ENCODE measurements at regions not wholly inside any gene's neighbourhood (a gene's known extent, or its start where the extent isn't known, plus 50 kb on each side); places are given as distances from the start of the nearest gene placed in this dataset.

- no peaks in the 10 kb centered on the region for H3K36me3 Mint-ChIP-seq (ENCODE audit: low read depth)
- H3K27me3 Mint-ChIP-seq (ENCODE audit: low read depth), result no peaks in the 10 kb centered on the region
- no peaks in the 10 kb centered on the region for H3K9me3 Mint-ChIP-seq
- no peaks in the 10 kb centered on the region for H3K4me1 Mint-ChIP-seq (ENCODE audit: low read depth)
- no peak for DNase-seq (ENCODE audit: low spot score)
- H3K4me3 Mint-ChIP-seq, result no peak overlapping the region
- H3K27ac Mint-ChIP-seq, result no peak overlapping the region
These were observed 57.7 kb upstream of the ZC3H11B start for GRCh38 chr1:219670426-219671149.

DNA sequence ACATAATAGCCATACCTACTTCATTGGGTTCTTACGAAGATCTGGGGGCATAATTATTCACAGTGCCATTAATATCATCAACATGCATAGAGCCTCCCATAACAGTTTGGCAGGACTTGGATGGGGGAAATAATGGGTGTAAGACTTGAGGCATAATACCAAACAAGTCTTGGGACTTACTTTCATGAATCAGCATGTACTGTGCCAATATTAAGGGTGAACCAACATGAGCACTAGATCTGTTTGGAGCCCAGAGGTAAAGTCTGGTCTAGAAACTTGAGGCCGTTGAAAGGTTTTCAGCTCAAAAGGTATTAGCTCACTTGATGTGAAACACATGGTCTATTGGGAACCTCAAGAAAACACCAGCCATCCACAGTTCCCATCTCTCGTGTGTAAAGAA lies 56.7 kb upstream of the ZC3H11B start:
- no peaks in the 10 kb centered on the region for H3K27me3 Mint-ChIP-seq (ENCODE audit: low read depth)
- no peaks in the 10 kb centered on the region for H3K4me1 Mint-ChIP-seq (ENCODE audit: low read depth)
- no peak overlapping the region for H3K27ac Mint-ChIP-seq
- no peaks in the 10 kb centered on the region for H3K9me3 Mint-ChIP-seq
- DNase-seq (ENCODE audit: low spot score), result no peak
- no peaks in the 10 kb centered on the region for H3K36me3 Mint-ChIP-seq (ENCODE audit: low read depth)
- no peak overlapping the region for H3K4me3 Mint-ChIP-seq

GRCh38 chr1:219669042-219669441 lies 56.1 kb upstream of the ZC3H11B start:
- Mint-ChIP-seq H3K36me3 (ENCODE audit: low read depth) (no peaks in the 10 kb centered on the region), H3K9me3 (no peaks in the 10 kb centered on the region), H3K4me3 (no peak overlapping the region), H3K27ac (no peak overlapping the region), H3K27me3 (ENCODE audit: low read depth) (no peaks in the 10 kb centered on the region), H3K4me1 (ENCODE audit: low read depth) (no peaks in the 10 kb centered on the region)
- no peak for DNase-seq (ENCODE audit: low spot score)

- Mint-ChIP-seq H3K27me3 (ENCODE audit: low read depth) (no peaks in the 10 kb centered on the region), H3K27ac (no peak overlapping the region), H3K9me3 (no peaks in the 10 kb centered on the region)
These were observed 55.5 kb upstream of the ZC3H11B start for GRCh38 chr1:219668446-219668845.

DNA sequence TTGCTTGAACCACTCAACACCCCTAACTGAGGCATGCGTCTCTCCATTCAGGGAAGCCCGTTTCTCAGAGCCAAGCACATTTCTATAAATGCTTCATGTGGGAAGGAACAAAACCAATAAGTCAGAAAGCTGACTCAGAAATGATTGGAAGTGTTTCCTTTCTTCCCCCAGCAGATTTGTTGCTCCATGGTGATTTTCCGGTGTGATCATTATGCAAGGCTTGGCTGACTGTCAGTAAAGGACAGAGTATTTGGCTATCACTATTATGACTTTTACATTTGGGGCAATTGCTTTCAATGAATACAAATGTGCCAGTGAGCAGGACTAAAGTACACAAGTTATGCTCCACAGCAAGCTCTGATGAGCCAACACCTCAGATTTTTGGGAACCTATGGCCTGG lies 53.3 kb upstream of the ZC3H11B start:
- Mint-ChIP-seq H3K4me3 (no peak overlapping the region), H3K9me3 (no peaks in the 10 kb centered on the region), H3K27me3 (ENCODE audit: low read depth) (peaks cover 2% of the 10 kb centered on the region), H3K36me3 (ENCODE audit: low read depth) (no peaks in the 10 kb centered on the region), H3K27ac (no peak overlapping the region), H3K4me1 (ENCODE audit: low read depth) (peaks cover under 1% of the 10 kb centered on the region)
- DNase-seq (ENCODE audit: low spot score), result no peak

More at GRCh38 chr1:219668446-219668845, 55.5 kb upstream of the ZC3H11B start:
- Mint-ChIP-seq H3K36me3 (ENCODE audit: low read depth) (no peaks in the 10 kb centered on the region), H3K4me3 (no peak overlapping the region), H3K4me1 (ENCODE audit: low read depth) (no peaks in the 10 kb centered on the region)
- DNase-seq (ENCODE audit: low spot score), result no peak

DNA sequence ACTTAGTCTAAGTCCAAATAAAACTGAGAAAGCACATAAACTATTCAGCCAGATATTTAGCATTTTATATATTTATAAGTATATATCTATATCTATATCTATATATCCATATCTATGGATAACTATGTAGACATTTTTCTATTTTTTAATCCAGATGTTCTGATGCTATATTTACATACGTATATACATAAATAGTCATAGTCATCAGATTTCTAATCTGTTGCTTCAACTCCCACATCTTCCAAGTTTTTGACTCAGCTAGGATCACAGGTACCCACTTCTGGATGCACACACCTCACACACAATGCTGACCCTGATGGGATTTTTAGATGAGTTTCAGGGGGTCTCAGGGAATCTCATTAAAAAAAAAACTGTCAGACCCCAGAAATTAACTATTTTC lies 52.2 kb upstream of the ZC3H11B start:
- H3K27ac Mint-ChIP-seq, result no peak overlapping the region
- H3K36me3 Mint-ChIP-seq (ENCODE audit: low read depth), result no peaks in the 10 kb centered on the region
- no peak overlapping the region for H3K4me3 Mint-ChIP-seq
- peaks cover 4% of the 10 kb centered on the region for H3K27me3 Mint-ChIP-seq (ENCODE audit: low read depth)
- no peak for DNase-seq (ENCODE audit: low spot score)
- H3K9me3 Mint-ChIP-seq, result no peaks in the 10 kb centered on the region
- H3K4me1 Mint-ChIP-seq (ENCODE audit: low read depth), result peaks cover 8% of the 10 kb centered on the region

DNA sequence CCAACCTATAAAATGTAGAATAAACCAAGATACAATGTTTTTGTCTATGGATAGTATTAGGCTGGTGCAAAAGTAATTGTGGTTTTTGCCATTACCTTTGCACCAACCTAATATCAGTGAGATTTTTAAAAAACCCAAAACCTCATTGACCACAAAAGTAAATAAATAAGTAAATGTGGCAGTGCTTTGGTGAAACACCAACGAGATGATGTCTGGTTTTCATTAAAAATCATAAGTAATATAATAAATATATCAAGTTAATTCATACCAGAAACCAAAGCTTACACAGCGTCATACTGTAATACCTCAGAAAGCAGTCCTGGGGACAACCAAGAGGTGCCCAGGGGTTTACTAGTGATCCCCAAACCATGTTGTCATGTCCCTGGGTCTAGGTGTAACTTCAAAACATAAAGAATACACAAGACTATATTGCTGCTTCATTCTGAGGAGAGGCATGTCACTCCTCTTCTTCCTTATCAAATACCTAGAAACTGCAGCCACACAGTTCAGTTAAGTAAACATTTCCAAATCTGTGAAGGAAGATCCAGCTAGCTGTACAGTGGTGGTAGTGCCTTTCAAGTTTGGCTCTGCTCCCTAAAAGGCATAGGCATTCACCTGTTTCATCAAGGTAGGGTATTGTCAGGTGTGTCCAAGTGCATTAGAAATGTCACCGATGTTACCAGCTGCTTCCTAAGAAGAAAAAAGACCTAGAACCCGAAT lies 51.6 kb upstream of the ZC3H11B start:
- no peak overlapping the region for H3K4me3 Mint-ChIP-seq
- H3K27ac Mint-ChIP-seq, result no peak overlapping the region
- no peaks in the 10 kb centered on the region for H3K9me3 Mint-ChIP-seq
- DNase-seq (ENCODE audit: low spot score), result no peak
- H3K36me3 Mint-ChIP-seq (ENCODE audit: low read depth), result no peaks in the 10 kb centered on the region
- peaks cover 4% of the 10 kb centered on the region for H3K27me3 Mint-ChIP-seq (ENCODE audit: low read depth)
- peaks cover 8% of the 10 kb centered on the region for H3K4me1 Mint-ChIP-seq (ENCODE audit: low read depth)

All from T-helper 2 cell treated with Interferon-gamma antibody and Interleukin-4, amounts not matched to agents 5 μg/mL and 100 μg/mL, for 36 hours (primary cell).